Heart left ventricle (tissue), 16 donors: ENCODE measurements at regions not wholly inside any gene's neighbourhood (a gene's known extent, or its start where the extent isn't known, plus 50 kb on each side); places are given as distances from the start of the nearest gene placed in this dataset.

Experiments
- ATAC-seq, 4 donors: fragments of 200-7000 bp; cut with Tn5 transposase; one replicate each; pipeline ENCODE4 v1.9.1; 2020 to 2022; ENCODE audit warnings: moderate library complexity in 4 of 4, mild to moderate bottlenecking in 3 of 4, moderate number of reproducible peaks in 1 of 4
- DNase-seq, 5 donors: peaks; one replicate each; pipeline ENCODE4 v3.0.0-alpha.2; 2020
- H3K27ac ChIP-seq, 12 donors: fragments of 200-600 bp; sonication (generic) in 4 of 12; one replicate each; pipeline versions ENCODE4 v1.5.0 to v1.8.0; 2016 to 2022; ENCODE audit warnings: mild to moderate bottlenecking in 2 of 12
- H3K27me3 ChIP-seq, 9 donors: fragments of 200-600 bp; sonication (generic) in 2 of 9; one replicate each; pipeline versions ENCODE4 v1.5.1 to v1.8.0; 2016 to 2022; ENCODE audit warnings: mild to moderate bottlenecking in 3 of 9
- H3K36me3 ChIP-seq, 9 donors: fragments of 200-600 bp; sonication (generic) in 2 of 9; one replicate each; pipeline versions ENCODE4 v1.5.0 to v1.8.0; 2018 to 2022; ENCODE audit warnings: mild to moderate bottlenecking in 2 of 9
- H3K4me1 ChIP-seq, 12 donors: fragments of 200-600 bp; sonication (generic) in 4 of 12; one replicate each; pipeline versions ENCODE4 v1.5.0 to v1.8.0; 2016 to 2022; ENCODE audit warnings: mild to moderate bottlenecking in 3 of 12
- H3K4me3 ChIP-seq, 12 donors: fragments of 200-600 bp; sonication (generic) in 4 of 12; one replicate each; pipeline versions ENCODE4 v1.5.0 to v1.8.0; 2017 to 2022; ENCODE audit warnings: mild to moderate bottlenecking in 9 of 12, moderate library complexity in 4 of 12
- H3K9me3 ChIP-seq, 12 donors: fragments of 200-600 bp; sonication (generic) in 4 of 12; one replicate each; pipeline versions ENCODE4 v1.5.0 to v1.8.0; 2016 to 2022; ENCODE audit warnings: mild to moderate bottlenecking in 1 of 12
- POLR2A ChIP-seq, 2 donors: fragments of 450-650 bp; IDR thresholded peaks; one replicate each; pipeline ENCODE4 v1.6.1; 2017; ENCODE audit warnings: antibody characterized with exemption in 2 of 2, mild to moderate bottlenecking in 2 of 2, moderate library complexity in 2 of 2
- WGBS, 4 donors: extraction: QIAGEN DNeasy Blood & Tissue Kit in 2 of 4; methylation state at CpG; one replicate each; pipeline versions ENCODE4 v1.1.5 to v1.1.7; 2013 to 2018; 5-methylcytosine and 5-hydroxymethylcytosine counted together
- intact Hi-C, 10 donors: fragments of 100-400 bp; cut with DNase I; formaldehyde crosslinking; loops; one replicate each; pipeline versions ENCODE4 v1.11.1 to v1.14.2; 2022
- TF ChIP-seq, protein P1 (sequence below), 12 donors: fragments of 200-600 bp; sonication (generic) in 4 of 12; IDR thresholded peaks; one replicate each; pipeline versions ENCODE4 v1.5.0 to v1.8.0; 2018 to 2022; ENCODE audit warnings: antibody characterized with exemption in 12 of 12, mild to moderate bottlenecking in 5 of 12
- donor health status: ischemic (EF 13 %, LVEDD 7.1; RV severe dilation, severe dysfunction).
- donor health status: healthy with polysubstance abuse.
- donor health status: DM: no; HTN: yes; CAD: no.
- donor health status: DM: no; HTN: no; CAD: no.
- donor health status: ischemic (EF 25% LVEDD 6.9; RV normal size, moderate dysfunction).
- donor health status: ischemic (EF 25% LVEDD 5.7; RV mildly dilated, moderate dysfunction).
- donor health status: healthy.
- donor health status: DM: yes; HTN: yes; CAD: no.
- donor health status: ischemic (EF 35%, LVEDD 5.7; RV mildly dilated, moderate dysfunction).
- donor health status: nonischemic (EF 11% LVEDD 7.7; RV severe dilation, severe dysfunction).
- donor health status: DM: yes; HTN: yes; CAD: no.
- donor health status: PGD.
- donor health status: ischemic (EF 29% LVEDD 5.4; RV normal size, mild dysfunction).
- donor health status: nonischemic (EF 23%, LVEDD 6.1; RV moderate dilation, normal function).

DNA sequence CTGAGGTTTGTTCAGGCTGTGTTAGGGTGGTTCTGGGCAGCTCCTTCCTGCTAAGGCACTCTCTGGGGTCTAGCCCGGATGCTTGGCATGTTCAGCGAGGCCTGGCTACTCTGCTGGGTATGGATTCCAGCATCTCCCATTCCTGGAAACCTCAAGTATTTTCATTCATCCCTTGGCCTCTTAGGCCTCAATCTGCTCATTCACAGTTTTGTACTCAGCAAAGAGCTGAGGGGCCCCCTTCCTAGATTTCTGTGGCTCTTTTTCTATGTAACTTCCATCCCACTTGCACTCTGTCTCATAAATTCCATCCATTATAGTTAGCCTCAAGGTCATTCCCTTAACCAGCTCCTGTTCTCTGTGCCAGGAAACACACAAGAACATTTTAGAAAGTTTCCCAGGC is 798.8 kb upstream of the HS6ST1 start:
- intact Hi-C loops, result no loop called here
- no peaks in the 10 kb centered on the region for H3K36me3 ChIP-seq
- no peaks in the 10 kb centered on the region for H3K9me3 ChIP-seq
- H3K27me3 ChIP-seq, result no peaks in the 10 kb centered on the region
- WGBS, 4 donors, result 72 to 76% (median 74%) methylated on average over 2 of the region's 2 CpGs
- H3K4me3 ChIP-seq, result no peak overlapping the region
- ATAC-seq, result no peak
- peaks cover 0 to 3% (median 0%) of the 10 kb centered on the region in 12 donors for H3K4me1 ChIP-seq
- no peak overlapping the region for H3K27ac ChIP-seq
- DNase-seq, result no peak
- TF ChIP-seq, protein P1, sequence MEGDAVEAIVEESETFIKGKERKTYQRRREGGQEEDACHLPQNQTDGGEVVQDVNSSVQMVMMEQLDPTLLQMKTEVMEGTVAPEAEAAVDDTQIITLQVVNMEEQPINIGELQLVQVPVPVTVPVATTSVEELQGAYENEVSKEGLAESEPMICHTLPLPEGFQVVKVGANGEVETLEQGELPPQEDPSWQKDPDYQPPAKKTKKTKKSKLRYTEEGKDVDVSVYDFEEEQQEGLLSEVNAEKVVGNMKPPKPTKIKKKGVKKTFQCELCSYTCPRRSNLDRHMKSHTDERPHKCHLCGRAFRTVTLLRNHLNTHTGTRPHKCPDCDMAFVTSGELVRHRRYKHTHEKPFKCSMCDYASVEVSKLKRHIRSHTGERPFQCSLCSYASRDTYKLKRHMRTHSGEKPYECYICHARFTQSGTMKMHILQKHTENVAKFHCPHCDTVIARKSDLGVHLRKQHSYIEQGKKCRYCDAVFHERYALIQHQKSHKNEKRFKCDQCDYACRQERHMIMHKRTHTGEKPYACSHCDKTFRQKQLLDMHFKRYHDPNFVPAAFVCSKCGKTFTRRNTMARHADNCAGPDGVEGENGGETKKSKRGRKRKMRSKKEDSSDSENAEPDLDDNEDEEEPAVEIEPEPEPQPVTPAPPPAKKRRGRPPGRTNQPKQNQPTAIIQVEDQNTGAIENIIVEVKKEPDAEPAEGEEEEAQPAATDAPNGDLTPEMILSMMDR (IDR thresholded peaks at IDR 0.05), result no peak
- no peak for TF ChIP-seq POLR2A (IDR thresholded peaks at IDR 0.05)

DNA sequence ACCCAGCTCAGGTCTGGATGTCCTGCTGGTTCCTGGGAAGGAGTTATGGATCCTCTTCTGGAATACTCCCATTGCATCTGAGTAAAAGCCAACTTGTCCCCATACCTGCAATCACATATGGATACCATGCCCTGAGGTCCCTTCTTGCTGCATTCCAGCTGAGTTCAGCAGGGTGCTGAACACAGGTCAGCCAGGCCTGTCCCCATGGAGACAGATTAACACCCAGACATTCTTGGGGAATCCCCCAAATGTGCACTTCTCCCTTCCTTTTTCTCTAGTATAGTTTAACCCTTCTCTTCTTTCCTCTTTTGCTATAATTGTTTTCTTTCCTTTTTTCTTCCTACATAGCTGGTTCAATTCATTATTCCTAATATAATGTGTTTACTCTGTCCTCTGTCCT is 799.6 kb upstream of the HS6ST1 start:
- no peak for TF ChIP-seq POLR2A (IDR thresholded peaks at IDR 0.05)
- TF ChIP-seq, protein P1 (IDR thresholded peaks at IDR 0.05), result no peak
- DNase-seq (no peak), ATAC-seq (no peak)
- Histone ChIP-seq H3K4me1 (peaks cover 0 to 3% (median 0%) of the 10 kb centered on the region in 12 donors), H3K4me3 (no peak overlapping the region), H3K27me3 (no peaks in the 10 kb centered on the region), H3K9me3 (no peaks in the 10 kb centered on the region), H3K36me3 (no peaks in the 10 kb centered on the region), H3K27ac (no peak overlapping the region)
- intact Hi-C loops, result no loop called here

DNA sequence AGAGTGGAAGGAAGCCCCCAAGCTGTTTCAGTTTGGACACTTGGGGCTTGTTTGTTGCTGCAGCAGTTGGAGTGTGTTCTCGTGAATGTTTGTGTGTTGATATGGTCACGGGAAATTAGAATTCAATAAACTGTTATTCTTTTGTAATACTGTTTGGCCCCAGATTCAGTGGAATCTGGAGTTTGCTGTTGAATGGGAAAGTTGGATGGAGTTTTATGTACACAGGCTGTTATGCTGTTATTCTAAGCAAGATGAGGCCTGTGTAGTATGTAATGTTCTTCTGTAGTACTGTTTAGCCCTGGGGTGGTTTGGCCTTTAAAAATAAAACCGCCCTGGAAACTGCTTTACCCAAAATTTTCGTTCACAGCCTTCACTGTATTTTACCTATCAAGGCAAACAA is 810.4 kb upstream of the HS6ST1 start:
- ATAC-seq (no peak), DNase-seq (no peak)
- H3K27me3 ChIP-seq, result no peaks in the 10 kb centered on the region
- no peaks in the 10 kb centered on the region for H3K4me1 ChIP-seq
- H3K4me3 ChIP-seq, result no peak overlapping the region
- intact Hi-C loops, result no loop called here
- no peak overlapping the region for H3K27ac ChIP-seq
- WGBS, 4 donors, result 73 to 79% (median 76%) methylated on average over 4 of the region's 4 CpGs
- no peak for TF ChIP-seq POLR2A (IDR thresholded peaks at IDR 0.05)
- H3K9me3 ChIP-seq, result no peaks in the 10 kb centered on the region
- no peaks in the 10 kb centered on the region for H3K36me3 ChIP-seq

DNA sequence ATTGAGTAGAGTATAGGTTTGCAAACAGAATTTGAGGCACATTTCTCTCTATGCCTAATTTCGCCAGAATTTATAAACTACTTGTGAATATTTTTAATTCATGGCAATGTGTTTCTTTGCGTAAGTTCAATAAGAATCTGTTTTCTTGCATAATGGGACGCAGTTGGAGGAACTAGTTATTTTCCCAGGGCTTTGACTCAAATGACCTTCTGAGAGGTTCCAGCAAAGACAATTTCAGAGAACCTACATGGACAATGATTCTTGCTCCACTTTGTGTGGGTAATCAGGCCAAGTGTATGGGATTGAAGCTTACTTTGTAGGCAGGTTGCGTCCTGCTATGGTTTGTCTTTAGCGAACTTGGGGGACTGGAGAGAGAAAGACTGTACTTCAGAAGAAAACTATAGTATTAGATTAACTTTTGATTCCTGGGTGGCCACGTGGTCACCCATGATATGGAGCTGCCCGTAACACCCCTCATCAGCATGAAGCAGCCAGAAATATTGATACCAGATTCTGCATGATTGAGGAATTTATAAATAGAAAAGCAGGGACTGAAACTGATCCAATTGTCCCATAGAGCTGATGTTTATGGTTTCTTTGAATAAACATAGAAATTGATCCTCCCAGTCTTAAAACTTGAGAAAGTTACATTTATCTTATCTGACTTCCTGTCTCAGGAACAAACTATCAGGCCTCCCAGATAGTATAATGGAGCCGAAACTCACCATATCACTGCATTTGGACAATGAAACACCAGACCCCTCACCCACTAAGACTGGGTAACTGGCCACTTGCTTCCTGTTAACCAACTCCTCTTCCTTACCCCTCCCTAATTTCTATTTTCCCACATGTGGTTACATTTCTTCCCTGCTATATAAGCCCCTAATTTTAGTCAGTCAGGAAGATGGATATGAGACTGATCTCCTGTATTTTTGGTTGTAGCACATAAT is 815.3 kb upstream of the HS6ST1 start:
- Histone ChIP-seq H3K27me3 (no peaks in the 10 kb centered on the region), H3K4me1 (no peaks in the 10 kb centered on the region), H3K27ac (no peak overlapping the region), H3K36me3 (no peaks in the 10 kb centered on the region), H3K9me3 (no peaks in the 10 kb centered on the region), H3K4me3 (no peak overlapping the region)
- no peak for ATAC-seq
- TF ChIP-seq, protein P1 (IDR thresholded peaks at IDR 0.05), result no peak
- TF ChIP-seq POLR2A (IDR thresholded peaks at IDR 0.05), result no peak
- DNase-seq, result no peak
- WGBS, 4 donors, result 76 to 83% (median 80%) methylated on average over 8 of the region's 8 CpGs
- intact Hi-C loops, result no loop called here
